C1 segment of cervical spinal cord (tissue), 14 donors: ENCODE measurements at regions not wholly inside any gene's neighbourhood (a gene's known extent, or its start where the extent isn't known, plus 50 kb on each side); places are given as distances from the start of the nearest gene placed in this dataset.

Experiments
- DNase-seq, 14 donors: peaks; one replicate each; lab custom pipeline; 2025; lab: John Stamatoyannopoulos, UW

DNA sequence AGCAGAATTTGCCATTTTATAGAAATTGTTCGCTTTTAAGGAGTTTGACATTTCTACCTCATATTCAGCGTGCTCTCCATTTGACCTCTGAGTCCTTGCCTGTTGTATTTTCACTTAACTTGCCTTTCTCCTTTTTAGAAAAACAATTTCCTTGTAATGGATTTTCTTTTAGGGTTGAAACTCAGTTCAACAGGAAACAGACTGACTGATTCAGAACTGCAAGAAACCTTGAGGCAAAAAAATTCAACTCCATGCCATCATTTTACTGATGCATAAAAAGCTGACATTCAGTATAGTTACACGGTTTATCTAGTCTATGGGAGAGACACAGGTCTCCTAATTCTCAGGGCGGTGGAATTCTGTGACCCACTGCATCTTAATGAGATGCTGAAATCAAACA is 59.8 kb downstream of the MRPS30 start:
- no peak for DNase-seq

DNA sequence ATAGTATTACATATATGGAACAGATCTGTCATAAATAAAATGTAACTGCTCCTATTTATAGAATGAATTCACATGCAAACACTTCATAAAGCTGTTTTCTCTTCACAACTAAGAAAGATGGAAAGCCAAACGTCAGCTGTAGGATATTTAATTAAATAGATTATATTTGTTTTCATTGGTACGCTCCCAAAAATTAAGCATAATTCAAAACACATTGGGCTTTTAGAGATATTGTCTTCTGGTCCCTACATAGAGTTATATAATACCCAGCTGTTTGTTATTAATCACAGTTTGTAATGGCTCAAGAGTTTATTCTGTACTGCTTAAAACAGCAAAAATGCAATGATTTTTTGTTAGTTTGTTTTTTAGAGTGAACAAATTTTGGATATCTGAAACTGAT is 61.2 kb downstream of the MRPS30 start:
- no peak for DNase-seq

GRCh38 chr5:44870430-44870829 is 61.7 kb downstream of the MRPS30 start:
- DNase-seq, result no peak

DNA sequence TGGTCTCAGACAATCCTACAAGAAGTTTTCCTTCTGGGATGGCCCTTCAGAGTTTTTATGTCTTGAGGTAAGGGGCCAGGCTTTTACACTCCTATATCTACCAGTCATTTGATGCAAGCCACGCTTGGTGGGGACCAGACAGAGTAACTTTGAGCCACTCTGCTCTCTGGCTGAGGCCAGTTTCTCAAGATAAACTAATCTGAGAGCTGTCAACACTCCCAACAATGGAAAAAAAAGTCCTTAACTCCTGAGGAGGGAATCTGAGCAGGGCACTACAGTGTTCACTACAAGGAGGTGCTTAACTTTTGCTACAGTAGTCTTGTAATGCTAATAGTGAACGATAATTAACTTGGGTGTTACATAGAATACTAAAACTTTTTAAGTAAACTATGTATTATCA is 62.7 kb downstream of the MRPS30 start:
- DNase-seq, result no peak

GRCh38 chr5:44875661-44876605 is 67.2 kb downstream of the MRPS30 start:
- no peak for DNase-seq

- DNase-seq, result no peak
Measured at GRCh38 chr5:44881266-44881665, 72.5 kb downstream of the MRPS30 start.

GRCh38 chr5:44884036-44884435 is 75.3 kb downstream of the MRPS30 start:
- peak in 1 of 14 donors; percentile 3 for DNase-seq

DNA sequence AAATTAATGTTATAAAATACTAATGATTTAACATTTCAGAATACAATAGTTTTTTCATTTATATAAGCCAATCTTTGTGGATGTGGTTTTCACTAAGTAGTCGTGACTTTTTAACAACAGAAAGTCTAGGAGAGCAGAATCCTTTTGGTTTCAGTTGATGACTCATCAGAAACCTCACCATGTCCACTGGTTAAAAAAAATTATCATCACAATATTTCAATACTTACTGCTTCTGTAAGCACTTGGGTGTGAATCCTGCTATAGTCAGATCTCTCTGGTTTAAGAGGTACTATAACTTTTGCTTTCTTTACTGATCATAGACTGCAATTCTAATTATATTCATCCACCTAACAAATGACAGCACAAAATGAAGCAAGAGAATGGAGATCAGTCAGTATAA is 77.2 kb downstream of the MRPS30 start:
- no peak for DNase-seq

DNA sequence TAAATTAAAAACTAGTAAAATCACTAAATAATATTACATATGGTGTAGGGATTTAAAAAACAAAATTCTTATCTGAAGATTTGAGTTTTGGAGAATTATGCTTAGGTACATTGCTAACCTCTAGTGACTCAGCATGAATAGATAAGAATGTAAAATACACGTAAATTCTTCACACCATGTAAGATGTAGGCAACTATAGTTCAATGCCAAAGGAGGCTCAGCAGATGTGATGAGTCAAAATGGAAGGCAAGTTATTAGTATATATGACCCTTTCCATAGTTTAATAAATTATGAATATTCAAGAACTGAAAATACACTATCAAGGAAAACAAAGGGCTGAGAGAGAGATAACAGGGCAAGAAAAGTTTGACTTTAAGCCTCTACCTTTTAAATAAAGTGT is 79.0 kb downstream of the MRPS30 start:
- DNase-seq, result no peak

DNA sequence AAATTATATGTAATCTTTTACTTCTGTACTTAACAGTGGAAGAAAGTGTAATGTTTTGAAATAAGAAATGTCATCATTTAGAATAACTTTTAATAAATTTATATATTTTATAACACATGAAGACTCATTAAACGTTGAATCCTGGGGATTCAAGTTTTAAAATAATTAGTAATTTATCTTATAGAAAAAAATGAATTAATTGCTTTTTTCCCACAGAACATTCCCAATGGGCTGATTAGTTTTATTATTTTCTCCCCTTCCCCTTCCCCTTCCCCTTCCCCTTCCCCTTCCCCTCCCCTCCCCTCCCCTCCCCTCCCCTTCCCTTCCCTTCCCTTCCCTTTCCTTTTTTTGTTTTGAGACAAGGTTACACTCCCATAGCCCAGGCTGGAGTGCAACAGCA is 79.7 kb downstream of the MRPS30 start:
- DNase-seq, result no peak

GRCh38 chr5:44891116-44891515 is 82.4 kb downstream of the MRPS30 start:
- DNase-seq, result no peak

DNA sequence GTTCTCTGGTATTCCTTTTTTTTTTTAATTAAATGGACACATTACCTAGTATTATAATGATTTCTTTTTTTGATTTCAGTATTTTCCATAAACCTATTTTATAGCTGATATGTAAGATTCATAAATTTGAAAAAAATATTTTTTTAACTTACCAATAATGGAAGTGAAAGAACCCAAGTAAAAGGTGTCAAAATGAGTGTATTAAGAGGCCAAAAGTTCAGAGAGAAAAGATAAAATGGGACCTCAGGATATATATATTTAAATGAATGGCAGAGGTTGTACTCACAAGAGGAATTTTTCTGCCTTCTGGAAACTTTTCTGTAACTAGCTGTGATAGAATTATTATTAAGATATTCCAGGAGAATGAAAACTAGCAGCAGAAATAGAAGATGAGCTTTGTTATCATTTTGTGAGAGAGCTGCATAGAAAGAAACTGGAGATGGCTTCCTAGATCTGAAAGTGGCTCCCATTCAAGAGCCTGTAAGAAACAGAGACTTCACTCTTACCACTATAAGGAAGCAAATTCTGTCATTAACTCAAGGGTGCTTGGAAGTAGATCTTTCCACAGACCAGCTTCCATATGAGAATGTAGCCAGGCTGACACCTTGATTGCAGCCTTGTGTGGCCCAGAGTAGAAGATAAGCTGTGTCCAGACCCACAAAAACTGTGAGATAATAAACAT is 91.7 kb downstream of the MRPS30 start:
- no peak for DNase-seq

DNA sequence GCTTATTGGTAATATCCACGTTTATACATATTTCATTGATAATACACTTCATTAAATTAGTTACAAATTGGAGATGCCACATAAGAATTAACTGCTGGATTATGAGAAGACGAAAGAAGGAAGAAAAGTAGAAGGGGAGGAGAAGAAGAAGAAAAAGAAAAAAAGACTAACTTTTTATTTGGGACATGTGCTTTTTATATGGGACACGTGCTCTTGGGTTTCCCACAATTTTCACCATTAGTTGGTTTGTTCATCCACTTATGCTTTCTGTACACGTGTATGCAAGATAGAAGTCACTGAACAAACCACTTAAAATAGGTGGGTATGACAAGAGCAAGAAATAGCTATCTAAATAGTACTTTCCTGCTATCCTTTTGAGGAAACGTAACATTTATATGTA is 98.6 kb downstream of the MRPS30 start:
- DNase-seq, result no peak

- no peak for DNase-seq
Measured at GRCh38 chr5:44909004-44909403, 100.3 kb downstream of the MRPS30 start.

GRCh38 chr5:44911501-44911900 is 102.8 kb downstream of the MRPS30 start:
- no peak for DNase-seq

DNA sequence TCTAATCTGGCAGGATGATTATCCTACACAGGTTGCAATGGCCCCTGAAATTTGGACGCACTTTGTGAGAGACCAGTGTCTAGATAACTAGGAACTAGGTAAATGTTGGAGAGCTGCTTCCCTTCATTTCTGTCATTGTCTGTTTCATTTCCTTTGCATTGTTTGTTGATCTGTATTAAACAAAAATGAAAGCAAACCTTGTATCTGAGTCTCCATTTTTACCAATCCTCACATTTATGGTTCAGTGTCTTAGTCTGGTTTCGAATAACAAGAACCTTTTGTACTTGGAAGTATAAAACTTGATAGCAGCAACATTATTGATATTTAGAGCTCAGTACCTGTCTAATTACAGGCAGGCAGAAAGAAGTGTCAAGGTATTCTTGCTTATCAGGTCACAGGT is 105.5 kb downstream of the MRPS30 start:
- DNase-seq, result no peak

- DNase-seq, result no peak
Measured at GRCh38 chr5:44919560-44919959, 110.8 kb downstream of the MRPS30 start.

GRCh38 chr5:44927115-44927733 is 118.5 kb downstream of the MRPS30 start:
- no peak for DNase-seq

GRCh38 chr5:44932922-44933585 is 124.3 kb downstream of the MRPS30 start:
- DNase-seq, result no peak

GRCh38 chr5:44933686-44934085 is 124.9 kb downstream of the MRPS30 start:
- no peak for DNase-seq

DNA sequence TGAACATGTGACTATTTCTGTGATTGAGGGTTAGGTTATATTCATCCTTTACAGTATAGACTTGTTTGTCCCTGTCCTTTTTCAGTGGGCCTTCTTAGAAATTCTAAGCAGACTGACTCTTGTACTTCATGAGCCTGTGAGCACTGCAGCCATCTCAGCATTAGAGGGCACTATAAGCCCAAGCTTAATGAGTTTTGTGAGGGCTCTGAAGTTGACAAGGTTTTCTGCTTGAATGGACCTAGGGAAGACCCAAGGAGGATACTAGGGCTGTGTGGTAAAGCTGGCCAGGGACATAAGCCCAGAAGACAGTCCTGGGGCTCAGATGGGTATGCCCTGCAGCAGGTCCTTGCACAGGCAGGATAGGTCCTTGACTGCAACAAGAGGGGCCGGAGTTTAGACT is 126.5 kb downstream of the MRPS30 start:
- DNase-seq, result no peak

- DNase-seq, result peak in 4 of 14 donors; percentile 1 to 8 (median 4)
Measured at GRCh38 chr5:44935871-44936270, 127.1 kb downstream of the MRPS30 start.
